Stomach (tissue), 8 donors: ENCODE measurements at regions not wholly inside any gene's neighbourhood (a gene's known extent, or its start where the extent isn't known, plus 50 kb on each side); places are given as distances from the start of the nearest gene placed in this dataset.

ENCODE experiments used
- DNase-seq, 2 donors: peaks; one replicate each; pipeline versions ENCODE4 v3.0.0 to v3.0.0-alpha.2; 2013 to 2019
- H3K27ac ChIP-seq, 5 donors: fragments of 200-600 bp in 4 of 5; sonication (generic) in 4 of 5; one replicate each; pipeline ENCODE4 v1.5.1; 2013 to 2019; ENCODE audit warnings: mild to moderate bottlenecking in 1 of 5, moderate library complexity in 1 of 5
- H3K27me3 ChIP-seq, 3 donors: fragments of 200-600 bp; sonication (generic); one replicate each; pipeline ENCODE4 v1.5.1; 2017 to 2019; ENCODE audit warnings: mixed run types in 1 of 3
- H3K36me3 ChIP-seq, 4 donors: fragments of 200-600 bp; sonication (generic); 1 replicate in 3 of 4; 2 replicates in 1 of 4; pipeline ENCODE4 v1.5.1; 2016 to 2019
- H3K4me1 ChIP-seq, 4 donors: fragments of 200-600 bp; sonication (generic); one replicate each; pipeline ENCODE4 v1.5.1; 2016 to 2019
- H3K4me3 ChIP-seq, 4 donors: fragments of 200-600 bp; sonication (generic) in 3 of 4; one replicate each; pipeline ENCODE4 v1.5.1; 2016 to 2019; ENCODE audit warnings: mild to moderate bottlenecking in 1 of 4
- H3K9me3 ChIP-seq, 4 donors: fragments of 200-600 bp; sonication (generic); one replicate each; pipeline ENCODE4 v1.5.1; 2016 to 2019
- EP300 ChIP-seq: sonication (generic); formaldehyde crosslinking; IDR thresholded peaks from one replicate; pipeline ENCODE4 v1.6.1; 2017; ENCODE audit warnings: antibody characterized with exemption
- POLR2A ChIP-seq, 4 donors: fragments of 450-650 bp; IDR thresholded peaks; one replicate each; pipeline ENCODE4 v1.6.1; 2016; ENCODE audit warnings: antibody characterized with exemption in 4 of 4, control low read depth in 2 of 4, mild to moderate bottlenecking in 1 of 4, moderate library complexity in 1 of 4
- POLR2AphosphoS5 ChIP-seq, 3 donors: sonication (generic); formaldehyde crosslinking; IDR thresholded peaks; one replicate each; pipeline ENCODE4 v1.6.1; 2016; ENCODE audit warnings: antibody characterized with exemption in 3 of 3
- WGBS, 5 donors: extraction: QIAGEN DNeasy Blood & Tissue Kit in 3 of 5; methylation state at CpG; one replicate each; pipeline versions ENCODE4 v1.1.5 to v1.1.7; 2013 to 2018; 5-methylcytosine and 5-hydroxymethylcytosine counted together
- intact Hi-C: fragments of 100-400 bp; cut with DNase I; formaldehyde crosslinking; loops from one replicate; pipeline ENCODE4 v1.15.1; 2023; ENCODE audit warnings: low total_unique reads
- TF ChIP-seq, protein P1 (sequence below), 7 experiments: fragments of 450-650 bp in 4 of 7; fragments of 200-600 bp in 3 of 7; sonication (generic) in 3 of 7; IDR thresholded peaks; one replicate each; pipeline ENCODE4 v1.5.1; 2016 to 2019; ENCODE audit warnings: antibody characterized with exemption in 7 of 7, control low read depth in 2 of 7, mild to moderate bottlenecking in 1 of 7
- donor health status: healthy with polysubstance abuse.
- donor health status: Bipolar disorder and iron deficiency.
- donor health status: healthy.

DNA sequence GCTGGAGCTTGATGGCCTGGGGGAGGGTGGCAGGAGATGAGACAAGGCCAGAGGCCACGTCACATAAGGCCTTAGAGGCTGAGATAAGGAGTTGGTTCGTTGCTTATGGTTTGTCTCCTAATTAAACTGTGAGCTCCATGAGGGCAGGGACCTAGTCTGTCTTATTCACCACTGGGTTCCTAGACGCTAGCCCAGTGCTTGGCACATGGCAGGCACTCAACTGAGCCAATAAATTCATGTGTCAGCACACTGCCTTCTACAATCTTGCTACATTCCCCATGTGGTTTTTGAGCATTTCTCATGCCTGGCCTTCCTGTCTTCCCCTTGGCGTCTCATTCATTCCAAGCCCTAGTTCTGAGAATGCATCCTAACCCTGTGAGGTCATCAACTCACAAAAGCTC, 92.5 kb upstream of the MED13L start:
- no peaks in the 10 kb centered on the region for H3K27me3 ChIP-seq
- H3K9me3 ChIP-seq: no peaks in the 10 kb centered on the region
- 70 to 82% (median 78%) methylated on average over 4 of the region's 4 CpGs for WGBS, 5 donors
- H3K36me3 ChIP-seq: no peaks in the 10 kb centered on the region
- peak in 1 of 2 donors; percentile 60 for DNase-seq
- peak overlapping the region; percentile 21 to 80 (median 62) for H3K27ac ChIP-seq
- peaks cover 26 to 48% (median 34%) of the 10 kb centered on the region in 4 donors for H3K4me1 ChIP-seq
- intact Hi-C loops: no loop called here
- TF ChIP-seq, protein P1, sequence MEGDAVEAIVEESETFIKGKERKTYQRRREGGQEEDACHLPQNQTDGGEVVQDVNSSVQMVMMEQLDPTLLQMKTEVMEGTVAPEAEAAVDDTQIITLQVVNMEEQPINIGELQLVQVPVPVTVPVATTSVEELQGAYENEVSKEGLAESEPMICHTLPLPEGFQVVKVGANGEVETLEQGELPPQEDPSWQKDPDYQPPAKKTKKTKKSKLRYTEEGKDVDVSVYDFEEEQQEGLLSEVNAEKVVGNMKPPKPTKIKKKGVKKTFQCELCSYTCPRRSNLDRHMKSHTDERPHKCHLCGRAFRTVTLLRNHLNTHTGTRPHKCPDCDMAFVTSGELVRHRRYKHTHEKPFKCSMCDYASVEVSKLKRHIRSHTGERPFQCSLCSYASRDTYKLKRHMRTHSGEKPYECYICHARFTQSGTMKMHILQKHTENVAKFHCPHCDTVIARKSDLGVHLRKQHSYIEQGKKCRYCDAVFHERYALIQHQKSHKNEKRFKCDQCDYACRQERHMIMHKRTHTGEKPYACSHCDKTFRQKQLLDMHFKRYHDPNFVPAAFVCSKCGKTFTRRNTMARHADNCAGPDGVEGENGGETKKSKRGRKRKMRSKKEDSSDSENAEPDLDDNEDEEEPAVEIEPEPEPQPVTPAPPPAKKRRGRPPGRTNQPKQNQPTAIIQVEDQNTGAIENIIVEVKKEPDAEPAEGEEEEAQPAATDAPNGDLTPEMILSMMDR (IDR thresholded peaks at IDR 0.05): no peak
- TF ChIP-seq POLR2AphosphoS5 (IDR thresholded peaks at IDR 0.05) (peak in 1 of 3 donors; percentile 36), EP300 (no peak)
- no peak overlapping the region for H3K4me3 ChIP-seq

DNA sequence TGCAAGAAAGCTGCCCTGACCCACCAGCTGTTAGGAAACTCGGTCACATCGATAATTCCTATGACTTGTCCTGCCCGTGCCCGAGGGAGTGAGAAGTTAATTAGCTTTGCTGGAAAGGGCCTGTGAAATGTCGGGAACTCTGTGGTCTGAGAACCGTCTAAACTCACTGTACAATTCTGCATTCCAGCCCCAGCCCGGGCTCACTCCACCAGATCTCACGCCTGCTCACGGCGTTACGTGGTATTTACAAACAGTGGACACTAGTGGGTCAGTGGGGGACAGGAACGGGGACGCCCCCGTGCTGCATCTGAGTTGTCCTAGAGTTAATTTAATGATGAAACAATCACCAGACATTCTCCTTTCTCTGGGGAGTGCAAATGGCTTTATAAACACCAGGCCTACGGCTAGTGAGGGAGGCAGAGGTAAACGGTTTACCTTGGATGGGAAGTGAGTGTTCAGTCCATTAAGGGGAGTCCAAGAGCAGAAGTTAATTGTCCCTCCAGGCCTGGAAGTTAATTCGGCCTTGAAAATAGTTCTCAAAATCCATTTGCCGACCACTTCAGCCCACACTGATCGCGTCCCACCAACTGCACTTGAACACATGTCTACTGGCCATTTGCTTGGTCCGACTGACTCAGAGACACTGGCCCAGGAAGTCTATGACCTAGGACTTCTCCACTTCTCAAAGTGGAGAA, 93.5 kb upstream of the MED13L start:
- peak in 1 of 2 donors; percentile 55 for DNase-seq
- peaks cover 21 to 45% (median 31%) of the 10 kb centered on the region in 4 donors for H3K4me1 ChIP-seq
- no peaks in the 10 kb centered on the region for H3K9me3 ChIP-seq
- no peaks in the 10 kb centered on the region for H3K27me3 ChIP-seq
- intact Hi-C loops: no loop called here
- TF ChIP-seq EP300: no peak
- peak in 2 of 3 donors; percentile 7 to 55 for TF ChIP-seq POLR2AphosphoS5 (IDR thresholded peaks at IDR 0.05)
- H3K27ac ChIP-seq: peak overlapping the region in 4 of 5 donors; percentile 17 to 73 (median 48)
- H3K4me3 ChIP-seq: no peak overlapping the region
- WGBS, 5 donors: 79 to 90% (median 86%) methylated on average over 21 of the region's 21 CpGs
- no peaks in the 10 kb centered on the region for H3K36me3 ChIP-seq

DNA sequence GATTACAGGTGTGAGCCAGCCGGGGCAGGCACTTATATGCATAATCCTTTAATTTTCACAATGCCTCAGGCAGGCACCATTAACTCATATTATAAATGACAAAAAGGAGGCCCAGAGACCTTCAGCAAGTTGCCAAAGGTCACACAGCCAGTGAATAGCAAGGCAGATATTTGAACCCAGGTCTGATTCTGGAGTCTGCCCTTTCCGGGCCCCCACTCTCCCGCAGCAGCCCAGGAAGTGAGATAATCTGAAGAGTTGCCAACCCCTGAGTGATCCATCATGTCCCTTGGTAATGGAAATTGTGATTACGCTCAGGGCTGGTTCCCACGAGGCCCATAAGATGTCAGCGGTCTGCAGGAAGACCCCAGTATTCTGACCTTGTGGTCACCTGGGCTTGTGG, 95.3 kb upstream of the MED13L start:
- intact Hi-C loops: no loop called here
- peak overlapping the region in 4 of 5 donors; percentile 34 to 63 (median 54) for H3K27ac ChIP-seq
- H3K4me3 ChIP-seq: no peak overlapping the region
- no peaks in the 10 kb centered on the region for H3K36me3 ChIP-seq
- DNase-seq: peak in 1 of 2 donors; percentile 46
- 61 to 80% (median 70%) methylated on average over 6 of the region's 6 CpGs for WGBS, 5 donors
- peaks cover 9 to 43% (median 24%) of the 10 kb centered on the region in 4 donors for H3K4me1 ChIP-seq
- TF ChIP-seq EP300 (no peak), POLR2AphosphoS5 (IDR thresholded peaks at IDR 0.05) (no peak), POLR2A (IDR thresholded peaks at IDR 0.05) (no peak)
- TF ChIP-seq, protein P1 (IDR thresholded peaks at IDR 0.05): no peak
- no peaks in the 10 kb centered on the region for H3K27me3 ChIP-seq
- H3K9me3 ChIP-seq: no peaks in the 10 kb centered on the region

DNA sequence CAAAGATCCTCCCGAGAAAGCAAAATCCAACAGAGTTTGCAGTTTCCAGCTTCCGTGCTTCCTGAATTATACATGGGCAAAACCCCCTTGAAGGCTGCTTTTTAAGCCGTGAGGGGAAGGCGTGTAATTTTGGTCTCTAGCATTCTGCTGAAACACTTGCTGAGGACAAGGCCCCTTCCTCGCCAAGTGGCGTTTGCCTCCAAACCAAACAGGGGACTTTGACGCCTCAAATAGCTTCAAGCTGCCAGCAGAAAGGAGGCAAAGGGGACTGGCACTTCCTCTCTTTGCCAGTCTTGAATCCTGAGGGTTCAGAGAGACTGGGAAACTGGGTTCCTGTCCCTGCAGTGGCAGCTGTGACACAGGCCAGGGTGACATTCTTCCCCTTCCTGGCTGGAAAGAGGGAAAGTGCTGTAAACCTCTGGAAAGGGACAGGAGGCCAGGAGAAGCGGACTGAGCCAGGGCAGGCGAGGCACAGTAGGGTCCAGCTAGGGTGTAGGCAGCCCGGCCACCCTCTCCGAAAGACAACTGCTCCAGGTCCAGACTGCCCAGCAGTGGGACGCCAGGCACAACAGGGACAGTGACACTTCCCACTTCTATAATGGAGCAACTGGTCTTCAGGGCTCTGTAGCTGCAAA, 96.2 kb upstream of the MED13L start:
- peak overlapping the region; percentile 34 to 63 (median 57) for H3K27ac ChIP-seq
- TF ChIP-seq POLR2AphosphoS5 (IDR thresholded peaks at IDR 0.05) (no peak), EP300 (no peak), POLR2A (IDR thresholded peaks at IDR 0.05) (no peak)
- TF ChIP-seq, protein P1 (IDR thresholded peaks at IDR 0.05): no peak
- intact Hi-C loops: no loop called here

More for the DNA sequence above, 96.2 kb upstream of the MED13L start:
- 51 to 77% (median 61%) methylated on average over 12 of the region's 12 CpGs for whole genome bisulfite sequencing, 5 donors
- DNase-seq: no peak
- H3K9me3 ChIP-seq: no peaks in the 10 kb centered on the region
- H3K4me3 ChIP-seq: no peak overlapping the region
- H3K27me3 ChIP-seq: no peaks in the 10 kb centered on the region
- peaks cover 9 to 43% (median 16%) of the 10 kb centered on the region in 4 donors for H3K4me1 ChIP-seq
- H3K36me3 ChIP-seq: no peaks in the 10 kb centered on the region
